T-helper 9 cell (primary cell): ENCODE measurements at regions not wholly inside any gene's neighbourhood (a gene's known extent, or its start where the extent isn't known, plus 50 kb on each side); places are given as distances from the start of the nearest gene placed in this dataset.

Experiments
- DNase-seq: peaks from one replicate; pipeline ENCODE4 v3.0.0-alpha.2; 2020

DNA sequence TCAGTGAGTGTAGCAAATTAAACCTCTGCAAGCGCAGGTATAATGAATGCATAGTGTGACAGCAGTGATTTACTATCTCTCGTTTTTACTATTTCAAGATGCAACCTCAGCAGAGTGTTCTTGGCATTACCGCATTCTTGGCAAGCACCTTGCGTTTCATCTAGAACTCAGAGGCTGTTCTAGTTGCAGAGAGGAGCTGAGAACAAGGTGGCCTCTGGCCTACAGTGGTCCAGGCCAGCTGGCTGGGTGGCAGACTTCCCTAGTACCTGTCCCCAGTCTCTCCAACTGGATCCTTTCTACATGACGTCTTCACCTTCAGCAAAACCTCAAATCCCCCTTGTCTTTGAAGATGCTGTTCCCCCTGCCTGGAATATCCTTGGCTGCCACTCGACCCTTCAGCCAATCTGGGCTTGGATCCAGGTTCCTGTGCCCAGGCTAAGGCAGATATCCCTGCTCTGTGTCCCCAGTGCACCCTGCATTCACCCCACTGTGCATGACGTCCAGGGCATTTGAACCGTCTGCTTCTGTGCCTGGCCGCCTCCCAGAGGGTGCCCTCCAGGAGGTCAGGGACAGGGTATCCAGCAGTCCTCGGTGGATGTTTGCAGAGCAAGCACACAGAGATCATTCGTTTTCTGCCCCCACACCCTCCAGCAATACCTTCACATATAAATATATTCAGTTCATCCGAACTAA lies 120.4 kb upstream of the CPEB4 start:
- DNase-seq, result no peak

DNA sequence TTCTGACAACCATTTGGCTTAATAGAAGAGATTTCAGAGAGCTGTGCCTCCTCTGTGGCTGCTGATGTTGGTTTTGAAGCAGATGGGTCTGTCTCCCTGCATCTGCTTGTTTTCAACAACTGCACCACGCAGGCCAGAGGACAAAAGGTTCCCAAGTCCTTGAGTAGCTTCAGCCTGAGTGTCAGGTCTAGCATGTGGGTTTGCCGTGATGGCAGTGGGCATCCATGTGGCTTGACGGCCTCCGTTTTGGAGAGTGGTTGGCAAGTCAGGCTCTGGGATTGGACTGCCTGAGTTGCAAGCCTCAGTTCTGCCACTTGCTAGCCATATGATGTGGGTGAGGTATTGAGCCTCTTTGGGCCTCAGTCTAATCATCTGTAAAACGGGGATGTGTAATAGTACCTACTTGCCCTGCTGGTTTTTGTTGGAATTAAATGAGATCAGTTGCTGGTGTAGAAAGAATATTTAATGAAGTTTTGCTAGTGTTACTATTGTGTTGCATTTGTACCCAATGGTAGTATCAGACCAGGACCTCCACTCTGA lies 119.8 kb upstream of the CPEB4 start:
- DNase-seq, result no peak

- DNase-seq, result no peak
Measured at GRCh38 chr5:173768891-173769290, 119.3 kb upstream of the CPEB4 start.

DNA sequence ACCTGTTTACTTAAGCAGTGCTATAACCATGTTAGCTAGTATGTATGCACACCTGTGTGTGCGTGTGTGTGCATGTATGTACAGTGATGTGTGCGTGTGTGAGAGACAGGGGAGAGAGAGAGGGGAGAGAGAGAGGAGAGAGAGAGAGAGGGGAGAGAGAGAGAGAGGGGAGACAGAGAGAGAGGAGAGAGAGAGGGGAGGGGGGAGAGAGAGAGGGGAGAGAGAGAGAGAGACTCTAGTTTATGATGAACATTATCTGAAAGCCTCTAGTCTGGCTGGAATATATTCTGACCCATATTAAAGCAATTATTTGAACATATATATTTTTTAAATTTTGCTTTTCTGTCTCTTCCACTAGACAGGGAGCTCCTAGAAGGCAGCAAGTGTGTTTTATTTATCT lies 117.5 kb upstream of the CPEB4 start:
- DNase-seq, result no peak

DNA sequence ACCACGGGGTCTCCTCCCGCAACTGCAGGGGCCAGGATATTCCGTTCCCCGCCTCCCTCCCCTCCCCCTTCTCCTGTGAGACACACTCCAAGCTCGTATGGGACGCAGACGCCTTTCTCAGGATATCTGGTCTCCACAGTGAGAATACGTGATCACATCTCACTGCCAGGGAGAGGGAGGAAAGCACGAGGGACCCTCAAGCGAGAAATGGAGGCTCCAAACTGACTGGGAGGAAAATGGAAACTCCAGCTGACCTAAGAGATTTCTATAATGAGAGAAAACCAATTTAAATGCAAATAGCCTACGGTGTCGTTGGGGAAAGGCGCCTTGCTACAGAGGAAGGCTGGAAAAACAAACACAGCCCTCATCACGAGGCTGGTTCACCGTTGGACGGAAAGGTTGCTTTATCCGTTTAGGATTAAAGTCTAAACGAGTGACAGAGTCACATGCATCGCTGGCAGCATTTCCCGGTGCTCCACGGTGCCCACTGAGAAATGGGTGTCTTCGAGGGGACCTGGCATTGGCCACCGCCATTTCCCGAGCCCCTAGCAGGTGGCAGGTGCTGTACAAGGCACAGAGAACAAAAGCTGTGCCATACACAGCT lies 116.9 kb upstream of the CPEB4 start:
- no peak for DNase-seq

- no peak for DNase-seq
Measured at GRCh38 chr5:173771725-173772383, 116.3 kb upstream of the CPEB4 start.

DNA sequence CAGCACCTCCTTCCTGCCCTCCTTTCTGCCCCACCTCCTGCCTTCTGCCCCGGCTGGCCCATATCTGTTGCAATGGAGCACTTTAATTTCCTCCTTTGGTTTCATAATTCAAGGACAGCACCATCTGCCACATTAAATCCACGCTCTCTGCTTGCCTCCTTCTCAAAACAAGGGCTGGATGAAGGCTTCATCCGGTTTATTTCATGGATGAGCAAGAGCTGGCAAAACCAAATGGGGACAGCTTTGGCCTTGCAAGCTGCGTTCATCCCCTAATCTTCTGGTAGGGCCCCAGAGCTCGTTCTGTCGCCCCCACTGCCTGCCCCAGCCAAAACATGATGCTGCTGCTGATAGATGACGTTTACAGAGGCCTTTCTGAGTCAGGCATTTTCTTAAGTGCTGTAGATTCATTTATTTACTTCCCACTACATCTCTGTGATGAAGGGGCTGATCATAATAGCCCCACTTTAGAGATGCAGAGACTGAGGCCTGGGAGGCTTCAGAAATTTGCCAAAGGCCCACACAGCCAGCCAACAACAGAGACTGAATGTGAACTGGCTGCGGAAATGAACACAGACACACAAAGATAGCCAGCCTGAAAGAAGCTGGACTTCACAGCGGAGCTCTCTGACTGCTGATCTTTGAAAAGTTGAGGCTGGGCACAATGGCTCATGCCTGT lies 115.6 kb upstream of the CPEB4 start:
- no peak for DNase-seq

GRCh38 chr5:173774271-173774761 lies 113.8 kb upstream of the CPEB4 start:
- no peak for DNase-seq

DNA sequence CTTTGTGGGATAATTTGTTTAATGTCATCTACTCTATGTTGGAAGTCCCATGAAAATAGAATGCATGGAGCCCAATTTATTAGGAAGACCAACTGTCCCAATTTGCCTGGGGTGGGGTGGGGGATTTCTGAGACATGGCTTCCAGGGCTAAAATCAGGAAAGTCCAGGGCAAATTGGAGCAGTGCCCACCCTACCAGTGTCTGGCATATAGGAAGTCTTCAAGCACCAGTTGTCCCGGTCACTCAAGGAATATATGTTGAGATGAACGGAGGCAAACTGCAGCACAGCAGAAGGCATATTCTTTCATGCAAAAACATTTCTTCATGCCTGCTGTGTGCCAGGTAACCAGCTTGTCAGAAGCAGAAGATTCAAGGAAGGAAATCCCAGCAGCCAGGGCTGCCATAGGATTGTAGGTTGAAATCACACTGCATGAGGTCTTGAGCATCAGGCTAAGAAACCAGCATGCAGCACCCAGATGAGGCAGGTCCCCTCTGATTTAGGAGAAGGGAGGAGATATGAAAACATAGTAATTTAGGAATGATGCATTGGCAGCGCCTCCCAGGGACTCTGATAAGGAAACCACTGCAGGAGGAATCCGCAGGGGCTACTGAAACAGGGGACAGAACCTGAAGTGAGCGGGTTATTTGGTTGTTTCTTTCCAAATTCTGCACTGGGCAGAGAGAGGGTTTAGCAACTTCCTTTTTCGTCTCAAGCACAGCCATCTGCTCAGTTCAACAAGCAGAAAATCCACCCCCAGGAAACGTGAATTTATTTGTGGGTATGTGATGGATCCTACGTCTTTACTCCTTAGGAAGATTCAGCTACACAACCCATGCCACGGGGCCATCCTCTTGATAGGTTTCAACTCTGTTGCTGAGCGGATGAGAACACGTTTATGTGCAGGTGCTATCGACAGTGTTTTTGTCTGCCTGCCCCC lies 112.6 kb upstream of the CPEB4 start:
- DNase-seq, result no peak

- no peak for DNase-seq
Measured at GRCh38 chr5:173777149-173777548, 111.0 kb upstream of the CPEB4 start.

DNA sequence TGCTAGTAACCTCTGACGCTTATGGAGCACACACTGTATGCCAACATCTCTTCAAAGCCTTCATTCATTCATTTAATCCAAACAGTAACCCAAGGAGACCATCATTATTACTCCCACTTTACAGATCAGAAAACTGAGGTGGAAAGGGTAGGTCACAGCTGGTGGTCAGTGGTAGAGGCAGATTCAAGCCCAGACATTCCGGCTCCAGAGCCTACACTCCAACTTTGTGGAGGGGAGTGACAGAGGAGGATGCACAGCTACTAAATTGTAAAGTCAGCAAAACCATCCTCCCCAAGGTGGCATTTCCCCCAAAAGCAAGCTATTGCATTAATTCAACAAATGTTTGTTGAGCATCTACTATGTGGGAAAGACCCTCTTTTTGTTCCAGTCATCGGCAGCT lies 110.5 kb upstream of the CPEB4 start:
- DNase-seq, result no peak

DNA sequence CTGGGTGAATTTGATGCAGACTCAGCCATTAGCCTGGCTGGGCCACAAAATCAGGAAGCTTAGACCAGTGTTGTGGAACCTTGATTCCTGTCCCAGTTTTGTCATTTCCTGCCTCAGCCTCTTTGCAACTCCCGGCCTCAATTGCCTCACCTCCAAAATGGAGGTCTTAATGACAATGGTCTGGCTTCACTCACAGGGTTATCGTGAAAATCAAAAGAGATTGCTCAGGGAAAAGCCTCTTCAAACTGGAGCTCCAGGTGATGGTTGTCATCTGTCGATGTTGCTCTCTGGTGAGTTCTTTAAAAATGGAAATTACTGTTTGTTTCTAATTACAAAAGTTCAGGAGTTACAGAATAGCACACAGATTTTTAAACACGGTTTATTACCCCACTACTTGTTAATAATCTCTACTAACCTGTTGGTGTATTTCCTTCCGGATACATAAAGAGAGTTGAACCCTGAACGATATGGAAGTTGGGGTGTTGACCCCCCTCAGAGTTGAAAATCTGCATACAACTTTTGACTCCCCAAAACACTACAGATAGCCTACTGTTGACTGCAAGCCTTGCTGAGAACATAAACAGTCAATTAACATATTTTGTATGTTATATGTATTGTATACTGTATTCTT lies 109.9 kb upstream of the CPEB4 start:
- no peak for DNase-seq

GRCh38 chr5:173778784-173779304 lies 109.3 kb upstream of the CPEB4 start:
- no peak for DNase-seq

- DNase-seq, result no peak
Measured at GRCh38 chr5:173780235-173781234, 107.6 kb upstream of the CPEB4 start.

- DNase-seq, result no peak
Measured at GRCh38 chr5:173781432-173781815, 106.7 kb upstream of the CPEB4 start.

DNA sequence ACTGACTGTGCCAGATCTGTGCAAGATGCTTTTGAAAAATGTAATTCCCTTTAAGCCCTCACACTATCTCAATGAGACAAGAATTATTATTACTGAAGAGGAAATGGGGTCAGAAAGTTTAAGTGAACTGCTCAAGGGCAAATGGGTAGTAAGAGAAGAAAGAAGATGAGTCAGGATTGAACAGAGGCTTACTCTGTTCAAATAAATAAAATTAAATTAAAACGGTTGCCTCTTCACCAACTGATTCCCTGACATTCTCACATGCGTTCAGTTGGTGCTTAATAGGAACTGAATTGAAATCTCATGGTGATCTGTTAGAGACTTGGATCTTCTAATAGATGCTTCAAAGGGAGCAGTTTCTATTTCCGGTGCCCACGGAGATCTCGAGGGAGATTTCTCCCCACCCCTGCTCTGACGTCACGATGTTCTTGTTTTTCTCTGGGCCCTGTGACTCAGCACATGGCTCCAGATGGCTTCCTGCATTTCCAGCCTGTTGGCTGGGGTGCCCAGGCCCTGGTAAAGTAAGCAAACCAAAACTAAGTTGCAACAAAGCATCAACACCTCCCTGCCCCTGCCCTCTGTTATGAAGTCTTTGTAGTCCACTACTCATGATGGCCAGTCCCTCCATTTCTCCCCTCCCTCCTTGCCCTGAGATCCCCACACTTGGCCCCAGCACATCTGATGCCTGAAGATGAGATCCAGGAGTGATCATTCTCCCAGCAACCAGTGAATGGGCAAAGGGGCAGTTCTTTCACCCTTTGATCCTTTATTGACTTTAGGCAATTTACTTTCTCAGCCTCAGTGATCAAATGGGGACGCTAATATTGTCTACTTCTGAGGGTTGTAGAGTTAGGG lies 106.1 kb upstream of the CPEB4 start:
- DNase-seq, result peak; percentile 48

GRCh38 chr5:173782671-173783101 lies 105.5 kb upstream of the CPEB4 start:
- no peak for DNase-seq

- no peak for DNase-seq
Measured at GRCh38 chr5:173783371-173783770, 104.8 kb upstream of the CPEB4 start.

DNA sequence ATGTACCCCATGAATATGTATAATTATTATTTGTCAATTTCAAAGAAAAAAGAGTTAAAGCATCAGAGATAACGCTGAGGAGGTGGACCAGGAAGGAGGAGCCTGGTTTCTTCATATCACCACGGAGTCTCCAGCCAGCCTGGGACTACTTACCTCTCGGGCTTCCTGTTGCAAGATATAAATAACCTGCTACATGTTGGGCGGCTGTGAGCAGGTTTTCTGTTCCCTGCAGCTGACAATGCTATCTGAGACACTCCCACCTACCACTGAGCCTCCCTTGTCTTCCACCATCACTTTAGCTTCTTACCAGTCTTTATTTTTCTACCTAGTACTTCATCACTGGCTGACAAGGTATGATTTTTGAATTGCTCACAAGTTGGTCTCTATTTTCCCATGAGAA lies 102.7 kb upstream of the CPEB4 start:
- DNase-seq, result no peak
